ENCODE measurements at regions not wholly inside any gene's neighbourhood (a gene's known extent, or its start where the extent isn't known, plus 50 kb on each side); places are given as distances from the start of the nearest gene placed in this dataset.

DNA sequence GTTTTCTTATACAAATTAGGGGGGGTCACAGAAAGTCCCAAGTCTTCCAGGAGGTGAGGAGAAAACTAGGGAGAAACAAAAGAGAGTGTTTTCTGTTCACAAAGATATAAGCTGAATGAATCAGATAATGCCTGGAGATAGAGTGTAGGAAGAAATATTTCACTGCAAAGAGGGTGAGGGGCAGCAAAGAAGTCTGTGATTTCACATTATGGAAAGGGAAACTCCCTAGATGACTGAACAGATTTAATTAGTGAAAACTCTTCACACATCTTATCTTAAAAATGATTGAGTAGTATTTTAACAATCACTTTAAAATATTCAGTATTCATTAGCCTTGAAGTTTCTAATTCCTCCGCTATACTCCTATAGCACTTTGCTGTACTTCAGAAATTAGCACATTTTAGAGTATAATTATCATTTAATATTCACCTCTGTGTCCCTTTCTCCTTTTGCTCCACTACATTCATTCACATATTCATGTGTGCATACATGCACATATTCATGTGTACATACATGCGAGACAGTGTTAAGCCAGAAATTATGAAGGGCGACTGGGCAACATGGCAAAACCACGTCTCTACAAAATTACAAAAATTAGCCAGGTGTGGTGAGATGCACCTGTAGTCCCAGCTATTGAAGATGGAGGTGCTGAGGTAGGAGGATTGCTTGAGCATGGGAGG is 332.2 kb downstream of the HTR1A start (continued):
- TF ChIP-seq CHD7 (IDR thresholded peaks at IDR 0.05; ENCODE audit: insufficient replicate concordance, low read length) (no peak), MAFK (IDR thresholded peaks at IDR 0.05; ENCODE audit: low read depth, low read length) (no peak), NANOG (IDR thresholded peaks at IDR 0.05; ENCODE audit: insufficient read depth, low read depth, low read length, poor library complexity, severe bottlenecking) (no peak), CREB1 (IDR thresholded peaks at IDR 0.05) (no peak), KDM1A (IDR thresholded peaks at IDR 0.05; ENCODE audit: borderline replicate concordance, low read length) (no peak), SRF (IDR thresholded peaks at IDR 0.05; ENCODE audit: low read depth, low read length) (no peak), SUZ12 (IDR thresholded peaks at IDR 0.05; ENCODE audit: low read length) (no peak), RXRA (IDR thresholded peaks at IDR 0.05; ENCODE audit: insufficient read depth, low read depth, low read length) (no peak), RBBP5 (IDR thresholded peaks at IDR 0.05; ENCODE audit: borderline replicate concordance, low read depth, low read length) (no peak)

Measured in H1 (cell line).